H9 (cell line): ENCODE measurements at regions not wholly inside any gene's neighbourhood (a gene's known extent, or its start where the extent isn't known, plus 50 kb on each side); places are given as distances from the start of the nearest gene placed in this dataset.

Source experiments
- DNase-seq: peaks from one replicate; pipeline ENCODE4 v3.0.0-alpha.2; 2017
- H2AFZ ChIP-seq: one replicate; pipeline ENCODE4 v1.6.1; 2013; ENCODE audit warnings: mild to moderate bottlenecking, low read length, control low read depth, moderate library complexity
- H2AK5ac ChIP-seq: 2 replicates; pipeline ENCODE4 v1.6.1; 2013; ENCODE audit warnings: low read length, control low read depth, mixed read lengths; ENCODE audit not compliant: insufficient read length
- H2BK120ac ChIP-seq: one replicate; pipeline ENCODE4 v1.6.1; 2013; ENCODE audit warnings: low read depth, mild to moderate bottlenecking, low read length, control low read depth, inconsistent platforms; ENCODE audit not compliant: poor library complexity, severe bottlenecking
- H2BK12ac ChIP-seq: 2 replicates; pipeline ENCODE4 v1.6.1; 2013; ENCODE audit warnings: low read length, control low read depth, mixed read lengths, low read depth; ENCODE audit not compliant: insufficient read length
- H2BK15ac ChIP-seq: 2 replicates; pipeline ENCODE4 v1.6.1; 2013; ENCODE audit warnings: low read depth, low read length, control low read depth
- H2BK20ac ChIP-seq: one replicate; pipeline ENCODE4 v1.6.1; 2013; ENCODE audit warnings: low read depth, mild to moderate bottlenecking, low read length, control low read depth, inconsistent platforms; ENCODE audit not compliant: poor library complexity, severe bottlenecking
- H2BK5ac ChIP-seq: 2 replicates; pipeline ENCODE4 v1.6.1; 2013; ENCODE audit warnings: low read length, control low read depth, mixed read lengths; ENCODE audit not compliant: insufficient read length
- H3K14ac ChIP-seq: 2 replicates; pipeline ENCODE4 v1.6.1; 2013; ENCODE audit warnings: low read length, control low read depth; ENCODE audit not compliant: insufficient read depth
- H3K18ac ChIP-seq: 2 replicates; pipeline ENCODE4 v1.6.1; 2013; ENCODE audit warnings: low read depth, mild to moderate bottlenecking, mixed read lengths, low read length, control low read depth; ENCODE audit not compliant: insufficient read length
- H3K23ac ChIP-seq: 2 replicates; pipeline ENCODE4 v1.6.1; 2013; ENCODE audit warnings: low read length, control low read depth, mixed read lengths, low read depth; ENCODE audit not compliant: insufficient read length
- H3K23me2 ChIP-seq: 2 replicates; pipeline ENCODE4 v1.6.1; 2013; ENCODE audit warnings: low read depth, mild to moderate bottlenecking, mixed read lengths, low read length, control low read depth; ENCODE audit not compliant: insufficient read length, poor library complexity, severe bottlenecking
- H3K27ac ChIP-seq: 2 replicates; pipeline ENCODE4 v1.5.1; 2013; ENCODE audit warnings: low read length, control low read depth, mixed read lengths, low read depth; ENCODE audit not compliant: insufficient read length
- H3K27me3 ChIP-seq: 2 replicates; pipeline ENCODE4 v1.6.1; 2013; ENCODE audit warnings: low read length, control low read depth, inconsistent platforms; ENCODE audit not compliant: insufficient read depth
- H3K4ac ChIP-seq: 2 replicates; pipeline ENCODE4 v1.6.1; 2013; ENCODE audit warnings: low read depth, mild to moderate bottlenecking, control low read depth, inconsistent platforms, low read length, moderate library complexity
- H3K4me1 ChIP-seq: 2 replicates; pipeline ENCODE4 v1.6.1; 2013; ENCODE audit warnings: low read length, control low read depth, inconsistent platforms; ENCODE audit not compliant: insufficient read depth
- H3K4me2 ChIP-seq: 2 replicates; pipeline ENCODE4 v1.6.1; 2013; ENCODE audit warnings: low read length, control low read depth, mixed read lengths; ENCODE audit not compliant: insufficient read length, insufficient read depth
- H3K56ac ChIP-seq: 2 replicates; pipeline ENCODE4 v1.6.1; 2013; ENCODE audit warnings: low read depth, mild to moderate bottlenecking, mixed read lengths, low read length, control low read depth; ENCODE audit not compliant: insufficient read length
- H3K79me1 ChIP-seq: 2 replicates; pipeline ENCODE4 v1.6.1; 2013; ENCODE audit warnings: low read depth, mild to moderate bottlenecking, moderate library complexity, low read length, control low read depth, inconsistent platforms; ENCODE audit not compliant: insufficient read depth, poor library complexity, severe bottlenecking
- H3K79me2 ChIP-seq: 2 replicates; pipeline ENCODE4 v1.6.1; 2013; ENCODE audit warnings: low read length, control low read depth, inconsistent platforms; ENCODE audit not compliant: insufficient read depth
- H3K9ac ChIP-seq: 2 replicates; pipeline ENCODE4 v1.6.1; 2013; ENCODE audit warnings: low read length, control low read depth, mixed read lengths; ENCODE audit not compliant: insufficient read length; ENCODE audit errors: extremely low read depth
- H3K9me3 ChIP-seq: one replicate; pipeline ENCODE4 v1.6.1; 2013; ENCODE audit warnings: low read depth, low read length, inconsistent platforms; ENCODE audit not compliant: control insufficient read depth
- H3T11ph ChIP-seq: one replicate; pipeline ENCODE4 v1.6.1; 2013; ENCODE audit warnings: mild to moderate bottlenecking, low read length, control low read depth, inconsistent platforms
- H4K20me1 ChIP-seq: one replicate; pipeline ENCODE4 v1.6.1; 2013; ENCODE audit not compliant: control insufficient read depth, insufficient read length, insufficient read depth
- H4K5ac ChIP-seq: 2 replicates; pipeline ENCODE4 v1.6.1; 2013; ENCODE audit warnings: low read depth, mild to moderate bottlenecking, mixed read lengths, low read length, control low read depth; ENCODE audit not compliant: insufficient read length
- H4K8ac ChIP-seq: replicated peaks from 2 replicates; pipeline ENCODE4 v1.6.1; 2013; ENCODE audit warnings: low read length, control low read depth, mixed read lengths, low read depth; ENCODE audit not compliant: insufficient read length
- H4K91ac ChIP-seq: 2 replicates; pipeline ENCODE4 v1.6.1; 2013; ENCODE audit warnings: low read depth, mild to moderate bottlenecking, moderate library complexity, mixed read lengths, low read length, control low read depth; ENCODE audit not compliant: insufficient read length
- H3K27ac Mint-ChIP-seq, 3 experiments: 2 replicates in 2 of 3; 3 replicates in 1 of 3; pipeline ENCODE4 v1.8.0; 2020 to 2021; ENCODE audit warnings: mixed read lengths in 3 of 3, mild to moderate bottlenecking in 1 of 3, moderate library complexity in 1 of 3
- H3K27me3 Mint-ChIP-seq: 2 replicates; pipeline ENCODE4 v1.8.0; 2021; ENCODE audit warnings: low read depth, mild to moderate bottlenecking, moderate library complexity, mixed read lengths
- H3K36me3 Mint-ChIP-seq, 3 experiments: 2 replicates in 2 of 3; 3 replicates in 1 of 3; pipeline ENCODE4 v1.8.0; 2020 to 2021; ENCODE audit warnings: low read depth in 3 of 3, mixed read lengths in 3 of 3; ENCODE audit not compliant: insufficient read depth in 1 of 3
- H3K4me1 Mint-ChIP-seq, 2 experiments: 2 replicates each; pipeline ENCODE4 v1.8.0; 2020; ENCODE audit warnings: mixed read lengths in 2 of 2
- H3K4me3 Mint-ChIP-seq, 2 experiments: 2 replicates in 1 of 2; 3 replicates in 1 of 2; pipeline ENCODE4 v1.8.0; 2020 to 2021; ENCODE audit warnings: mild to moderate bottlenecking in 2 of 2, mixed read lengths in 2 of 2, moderate library complexity in 1 of 2
- H3K9me3 Mint-ChIP-seq, 2 experiments: 2 replicates in 1 of 2; 3 replicates in 1 of 2; pipeline ENCODE4 v1.8.0; 2020; ENCODE audit warnings: mild to moderate bottlenecking in 2 of 2, mixed read lengths in 2 of 2, moderate library complexity in 1 of 2
- CTCF ChIP-seq: fragments of 200-600 bp; sonication (generic); conservative IDR thresholded peaks from 3 replicates; pipeline ENCODE4 v1.8.0; 2021; ENCODE audit warnings: antibody characterized with exemption, mild to moderate bottlenecking
- WGBS: extraction: QIAGEN DNeasy Blood & Tissue Kit; methylation state at CpG from one replicate; pipeline ENCODE4 v1.1.7; 2013; ENCODE audit warnings: missing lambda C conversion rate, low lambda C conversion rate, mixed read lengths; ENCODE audit not compliant: insufficient read length; ENCODE audit errors: extremely low coverage; 5-methylcytosine and 5-hydroxymethylcytosine counted together

- H2BK15ac ChIP-seq = no peak overlapping the region
- no peaks in the 10 kb centered on the region for H3K79me2 ChIP-seq
- no peak overlapping the region for H3K56ac ChIP-seq
- Mint-ChIP-seq H3K27me3 (no peaks in the 10 kb centered on the region), H3K9me3 (no peaks in the 10 kb centered on the region), H3K4me1 (peaks cover 22 to 27% of the 10 kb centered on the region in 2 experiments), H3K27ac (no peak overlapping the region; a peak in 1 of 7 replicates), H3K4me3 (no peak overlapping the region), H3K36me3 (no peaks in the 10 kb centered on the region)
- H2BK12ac ChIP-seq = no peak overlapping the region
- TF ChIP-seq CTCF = no peak
- H3K27ac ChIP-seq = no peak overlapping the region
- H3T11ph ChIP-seq = peak overlapping the region; percentile 17
- no peak overlapping the region for H3K18ac ChIP-seq
- H3K23ac ChIP-seq = no peak overlapping the region
- H3K9ac ChIP-seq = no peak overlapping the region
- no peak overlapping the region for H3K14ac ChIP-seq
- H3K4me1 ChIP-seq = no peaks in the 10 kb centered on the region; the same call in 1 of the 2 replicates
- no peaks in the 10 kb centered on the region for H3K23me2 ChIP-seq
- no peak for DNase-seq
- H4K5ac ChIP-seq = no peak overlapping the region
- H3K9me3 ChIP-seq = no peaks in the 10 kb centered on the region
- H2AFZ ChIP-seq = no peak overlapping the region
- H3K27me3 ChIP-seq = no peaks in the 10 kb centered on the region
- no peaks in the 10 kb centered on the region for H3K79me1 ChIP-seq
- no peak overlapping the region for H4K91ac ChIP-seq
- H2AK5ac ChIP-seq = no peak overlapping the region
- H3K4ac ChIP-seq = no peak overlapping the region
- no peak overlapping the region for H2BK5ac ChIP-seq
- no peaks in the 10 kb centered on the region for H4K20me1 ChIP-seq
- no peak overlapping the region for H4K8ac ChIP-seq
- no peak overlapping the region for H3K4me2 ChIP-seq
- no CpG with 5 or more reads among the region's 4 CpGs for WGBS
- H2BK120ac ChIP-seq = no peak overlapping the region
- H2BK20ac ChIP-seq = no peak overlapping the region
Measured at GRCh38 chr2:156695020-156695419, 258.8 kb downstream of the GPD2 start.
